ENCODE measurements at regions not wholly inside any gene's neighbourhood (a gene's known extent, or its start where the extent isn't known, plus 50 kb on each side); places are given as distances from the start of the nearest gene placed in this dataset.

DNA sequence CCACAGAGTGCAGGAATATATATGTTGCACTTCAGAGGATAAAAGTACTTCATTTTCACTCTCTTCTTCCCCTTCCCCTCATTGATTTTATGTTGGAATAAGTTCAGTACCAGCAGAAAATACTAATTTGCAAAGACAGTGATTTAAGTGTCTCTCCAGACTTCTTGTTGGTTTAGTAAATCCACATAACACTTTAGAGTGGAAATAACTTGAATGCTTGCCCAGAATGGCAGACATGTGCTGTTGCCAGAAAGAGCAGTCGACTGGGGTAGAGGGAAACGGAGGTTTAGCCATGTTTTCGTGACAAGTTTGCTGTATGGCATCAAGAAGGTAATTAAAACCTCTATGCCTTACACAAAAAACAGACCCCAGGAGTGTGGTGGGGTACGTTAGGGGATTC lies 246.0 kb upstream of the CXCR4 start:
- Mint-ChIP-seq H3K4me1 (ENCODE audit: low read depth) (peaks cover 41% of the 10 kb centered on the region), H3K9me3 (ENCODE audit: low read depth) (peaks cover 5% of the 10 kb centered on the region), H3K36me3 (peaks cover 5% of the 10 kb centered on the region), H3K27ac (no peak overlapping the region), H3K27me3 (no peaks in the 10 kb centered on the region), H3K4me3 (no peak overlapping the region)

DNA sequence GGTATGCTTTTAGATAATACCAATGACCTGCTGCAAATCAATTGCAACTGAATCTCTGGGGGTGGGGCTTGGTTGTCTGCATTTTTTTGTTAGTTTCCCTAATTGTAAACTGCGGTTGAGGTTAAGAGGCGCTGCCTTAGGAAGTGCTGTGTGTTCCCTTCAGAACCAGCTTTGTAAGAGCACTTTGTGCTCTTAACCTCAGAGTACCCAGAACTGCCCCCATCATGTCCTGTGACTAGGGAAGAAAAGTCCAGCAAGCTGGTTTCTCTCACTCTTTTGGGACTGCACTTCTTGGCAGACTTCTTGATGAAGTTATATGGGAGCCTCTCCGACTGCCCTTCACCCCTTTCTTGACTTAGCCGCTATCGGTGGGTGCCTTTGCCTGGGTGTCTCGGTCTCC lies 245.5 kb upstream of the CXCR4 start:
- H3K27me3 Mint-ChIP-seq = no peaks in the 10 kb centered on the region
- peaks cover 46% of the 10 kb centered on the region for H3K4me1 Mint-ChIP-seq (ENCODE audit: low read depth)
- H3K4me3 Mint-ChIP-seq = no peak overlapping the region
- H3K36me3 Mint-ChIP-seq = peaks cover 5% of the 10 kb centered on the region
- H3K9me3 Mint-ChIP-seq (ENCODE audit: low read depth) = peaks cover 5% of the 10 kb centered on the region
- H3K27ac Mint-ChIP-seq = no peak overlapping the region

DNA sequence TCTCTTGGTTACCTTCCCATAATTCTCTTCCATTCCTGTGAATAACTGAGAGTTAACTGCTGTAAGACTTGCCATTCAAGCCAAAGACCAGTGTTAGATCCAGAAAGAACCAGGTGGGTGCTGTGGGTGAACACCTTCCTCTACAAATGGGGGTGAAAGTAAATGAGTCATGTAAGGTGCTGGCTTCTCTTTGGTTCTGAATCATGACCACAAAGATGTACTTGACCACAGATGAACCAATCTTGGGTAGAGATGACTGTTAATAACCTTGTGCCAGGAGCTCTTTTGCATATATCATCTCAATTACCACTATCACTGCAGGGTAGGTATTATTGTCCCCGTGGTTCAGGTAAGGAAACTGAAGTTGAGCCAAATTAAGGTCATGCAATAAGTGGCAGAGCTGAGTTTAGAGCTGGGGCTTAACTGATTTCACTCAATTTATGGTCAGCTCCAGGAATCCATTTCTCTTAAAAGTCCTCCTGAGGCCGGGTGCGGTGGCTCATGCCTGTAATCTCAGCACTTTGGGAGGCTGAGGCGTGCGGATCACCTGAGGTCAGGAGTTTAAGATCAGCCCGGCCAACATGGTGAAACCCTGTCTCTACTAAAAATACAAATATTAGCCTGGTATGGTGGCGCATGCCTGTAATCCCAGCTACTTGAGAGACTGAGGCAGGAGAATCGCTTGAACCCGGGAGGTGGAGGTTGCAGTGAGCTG lies 244.9 kb upstream of the CXCR4 start:
- Mint-ChIP-seq H3K4me3 (peak overlapping the region; percentile 2), H3K27ac (peak overlapping the region; percentile 43), H3K4me1 (ENCODE audit: low read depth) (peaks cover 48% of the 10 kb centered on the region), H3K27me3 (no peaks in the 10 kb centered on the region), H3K36me3 (peaks cover 4% of the 10 kb centered on the region), H3K9me3 (ENCODE audit: low read depth) (peaks cover 5% of the 10 kb centered on the region)

DNA sequence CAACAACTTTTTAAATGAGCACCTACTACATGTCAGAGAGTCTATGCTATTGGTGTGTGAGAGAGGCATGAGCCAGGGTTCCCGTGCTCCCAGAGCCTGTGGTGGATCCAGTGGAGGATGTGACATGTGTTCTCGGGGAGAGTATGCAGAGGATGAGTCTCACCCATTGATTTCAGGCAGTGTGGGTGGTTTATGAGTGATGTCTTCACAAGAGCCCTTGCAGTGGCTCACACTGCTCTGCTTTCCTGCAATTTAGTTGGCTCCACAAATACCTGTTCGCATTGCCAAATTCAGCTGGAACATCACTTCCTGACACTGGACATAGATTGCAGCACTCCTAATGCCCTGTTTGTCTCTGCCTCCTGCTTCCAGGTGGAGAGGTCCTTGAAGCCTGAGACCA lies 243.6 kb upstream of the CXCR4 start:
- Mint-ChIP-seq H3K27ac (no peak overlapping the region), H3K27me3 (no peaks in the 10 kb centered on the region), H3K9me3 (ENCODE audit: low read depth) (no peaks in the 10 kb centered on the region), H3K36me3 (no peaks in the 10 kb centered on the region), H3K4me3 (no peak overlapping the region), H3K4me1 (ENCODE audit: low read depth) (peaks cover 48% of the 10 kb centered on the region)

DNA sequence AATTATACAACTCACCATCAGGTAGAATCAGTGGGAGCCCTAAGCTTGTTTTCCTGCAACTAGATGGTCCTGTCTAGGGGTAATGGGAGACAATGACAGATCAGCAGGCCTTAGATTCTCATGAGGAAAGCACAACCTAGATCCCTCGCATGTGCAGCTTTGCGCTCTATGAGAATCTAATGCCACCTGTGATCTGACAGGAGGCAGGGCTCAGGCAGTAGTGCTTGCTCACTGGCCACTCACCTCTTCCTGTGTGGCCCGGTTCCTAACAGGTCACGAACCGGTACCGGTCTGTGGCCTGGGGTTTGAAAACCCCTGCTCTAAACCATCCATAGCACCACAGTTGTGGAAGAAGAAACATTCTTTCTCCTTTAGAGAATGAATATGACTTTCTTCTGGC lies 242.8 kb upstream of the CXCR4 start:
- Mint-ChIP-seq H3K27me3 (no peaks in the 10 kb centered on the region), H3K36me3 (no peaks in the 10 kb centered on the region), H3K27ac (no peak overlapping the region), H3K9me3 (ENCODE audit: low read depth) (no peaks in the 10 kb centered on the region), H3K4me1 (ENCODE audit: low read depth) (peaks cover 48% of the 10 kb centered on the region), H3K4me3 (no peak overlapping the region)

DNA sequence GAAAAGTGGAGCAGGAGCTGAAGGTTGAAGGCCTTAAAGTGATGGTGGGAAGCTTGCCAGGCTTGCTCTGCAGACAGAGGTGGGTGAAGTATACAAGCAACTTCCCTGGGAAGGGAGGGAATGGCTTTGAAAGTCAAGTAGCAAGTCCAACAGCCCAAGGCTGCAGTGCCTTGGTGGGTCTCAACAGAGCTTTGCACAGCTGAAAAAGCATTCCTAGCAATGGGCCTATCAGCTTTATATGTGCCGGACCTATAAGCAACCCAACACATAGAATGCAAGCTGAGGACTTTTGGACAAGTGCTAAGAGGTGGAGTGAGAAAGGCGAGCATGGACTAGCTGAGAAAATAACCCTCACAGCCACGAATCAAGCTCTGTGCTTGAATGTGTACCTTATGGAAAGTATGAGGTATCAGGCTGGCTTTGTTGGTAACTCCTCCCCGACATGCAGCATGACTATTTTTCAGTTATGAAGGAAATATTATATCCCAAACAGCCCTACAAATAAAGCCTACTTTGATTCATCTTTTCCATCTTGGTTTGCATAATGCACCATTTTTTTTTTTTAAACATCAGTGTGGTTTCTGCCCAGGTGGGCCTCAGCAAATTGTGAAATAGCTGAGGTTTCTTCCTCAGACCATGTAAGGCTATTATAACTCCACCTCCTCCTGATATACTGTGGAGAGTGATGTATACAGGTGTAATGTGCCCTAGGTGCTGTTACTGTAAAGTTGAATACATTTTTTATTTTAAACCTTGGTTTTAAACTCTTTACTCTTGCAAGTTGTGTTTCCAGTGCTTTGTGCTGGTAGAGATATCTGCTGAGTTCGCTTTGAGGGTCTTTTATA lies 241.4 kb upstream of the CXCR4 start:
- Mint-ChIP-seq H3K9me3 (ENCODE audit: low read depth) (no peaks in the 10 kb centered on the region), H3K4me3 (no peak overlapping the region), H3K27ac (peak overlapping the region; percentile 50), H3K36me3 (no peaks in the 10 kb centered on the region), H3K27me3 (no peaks in the 10 kb centered on the region), H3K4me1 (ENCODE audit: low read depth) (peaks cover 48% of the 10 kb centered on the region)

DNA sequence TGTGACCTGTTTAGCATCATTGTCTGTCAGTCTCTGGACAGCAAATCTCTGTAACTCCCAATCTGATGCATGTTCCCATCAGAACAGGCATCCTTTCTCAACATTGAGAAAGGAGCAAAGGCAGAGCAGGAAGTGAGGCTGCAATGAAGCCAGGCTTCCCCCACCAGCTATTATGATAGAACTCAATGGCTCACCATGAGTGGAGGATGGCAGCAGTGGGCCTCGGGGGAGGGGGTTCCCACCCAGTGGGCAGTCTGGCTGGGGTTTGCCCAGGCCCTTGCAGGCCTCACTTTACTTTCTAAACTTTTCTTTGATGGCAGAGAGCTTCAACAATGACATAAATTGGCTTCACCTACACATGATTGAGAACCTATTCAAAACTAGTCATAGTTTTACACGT lies 240.6 kb upstream of the CXCR4 start:
- no peaks in the 10 kb centered on the region for H3K36me3 Mint-ChIP-seq
- peaks cover 43% of the 10 kb centered on the region for H3K4me1 Mint-ChIP-seq (ENCODE audit: low read depth)
- no peak overlapping the region for H3K27ac Mint-ChIP-seq

DNA sequence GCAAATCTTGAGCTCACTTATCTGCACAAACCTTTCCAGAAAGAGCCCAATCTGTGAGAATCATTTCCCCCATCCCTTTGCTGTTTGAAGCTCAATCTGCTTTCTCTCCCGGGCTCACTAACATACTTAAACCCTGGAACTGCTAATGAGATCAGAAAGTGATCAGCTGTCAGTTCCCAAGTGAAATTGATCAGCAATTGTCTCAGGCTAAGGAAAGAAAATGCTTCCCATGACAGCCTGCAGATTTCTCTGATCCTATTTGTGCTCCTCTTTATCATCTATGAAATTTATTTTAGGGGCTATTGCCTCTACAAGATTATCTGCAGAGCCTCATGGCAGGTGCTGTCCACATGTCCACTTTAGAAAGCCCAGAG lies 239.0 kb upstream of the CXCR4 start:
- Mint-ChIP-seq H3K27ac (no peak overlapping the region), H3K4me1 (ENCODE audit: low read depth) (peaks cover 28% of the 10 kb centered on the region), H3K4me3 (no peak overlapping the region), H3K27me3 (no peaks in the 10 kb centered on the region), H3K36me3 (no peaks in the 10 kb centered on the region), H3K9me3 (ENCODE audit: low read depth) (no peaks in the 10 kb centered on the region)

More for the DNA sequence above, 240.6 kb upstream of the CXCR4 start:
- no peaks in the 10 kb centered on the region for H3K9me3 Mint-ChIP-seq (ENCODE audit: low read depth)
- H3K4me3 Mint-ChIP-seq = no peak overlapping the region
- no peaks in the 10 kb centered on the region for H3K27me3 Mint-ChIP-seq

DNA sequence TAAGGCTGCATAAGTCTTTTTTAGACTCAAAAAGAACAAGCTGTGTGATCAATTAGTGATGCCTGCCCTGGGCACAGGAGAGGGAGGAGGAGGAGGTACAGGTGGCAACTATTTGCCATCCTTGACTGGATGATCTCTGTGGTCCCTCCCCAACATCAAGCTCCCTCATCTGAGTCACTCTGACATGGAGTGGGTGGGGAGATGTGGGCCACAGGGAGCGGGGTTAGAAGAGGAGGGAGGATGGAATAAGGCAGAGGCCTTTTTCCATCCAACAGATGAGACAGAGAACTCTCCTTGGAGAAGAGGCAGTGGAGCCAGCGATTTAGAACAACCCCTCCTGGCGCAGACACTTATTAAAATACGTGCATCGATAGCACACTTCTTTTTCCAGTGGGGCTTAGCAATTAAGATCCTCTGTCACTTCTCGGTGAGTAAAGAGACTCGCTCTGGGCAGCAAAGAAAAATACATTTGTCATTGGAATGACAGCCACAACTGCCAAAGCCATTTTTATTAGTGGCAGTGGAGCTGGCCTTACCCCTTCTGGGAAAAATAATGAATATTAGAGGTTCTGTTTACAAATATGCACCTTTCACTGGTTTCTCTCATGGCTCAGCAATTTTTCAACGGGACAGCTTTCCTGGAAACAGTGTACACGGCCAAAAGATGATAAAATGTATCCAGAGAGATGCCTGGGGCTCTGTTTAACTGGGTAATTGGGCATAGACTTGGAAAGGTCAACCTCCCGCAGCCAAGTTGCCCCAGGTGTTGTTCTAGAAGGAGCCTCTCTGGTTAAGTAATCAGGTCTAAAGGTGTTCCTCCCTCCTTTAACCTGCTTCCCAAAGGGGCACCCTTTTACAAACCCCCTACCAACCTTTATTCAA lies 238.4 kb upstream of the CXCR4 start:
- H3K4me3 Mint-ChIP-seq = no peak overlapping the region
- no peaks in the 10 kb centered on the region for H3K36me3 Mint-ChIP-seq
- H3K4me1 Mint-ChIP-seq (ENCODE audit: low read depth) = peaks cover 27% of the 10 kb centered on the region
- no peaks in the 10 kb centered on the region for H3K9me3 Mint-ChIP-seq (ENCODE audit: low read depth)
- no peak overlapping the region for H3K27ac Mint-ChIP-seq
- no peaks in the 10 kb centered on the region for H3K27me3 Mint-ChIP-seq

DNA sequence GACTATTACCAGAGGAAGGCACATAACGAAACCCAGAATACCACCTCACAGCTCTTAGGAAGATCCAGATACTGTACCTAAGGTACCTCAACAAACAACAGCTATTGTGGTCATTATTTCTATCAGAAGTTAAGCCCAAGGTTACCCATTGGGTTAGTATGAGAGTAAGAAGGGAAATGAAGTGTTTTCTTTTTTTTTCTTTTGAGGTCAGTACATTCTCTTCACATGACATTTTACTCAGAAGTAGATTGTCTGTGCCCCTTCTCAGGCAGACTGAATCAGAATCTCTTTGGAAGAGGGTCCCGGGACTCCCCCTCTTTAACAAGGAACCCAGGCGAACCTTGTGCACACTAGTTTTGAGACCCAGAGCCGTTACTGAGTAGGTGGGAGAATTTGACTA lies 233.7 kb upstream of the CXCR4 start:
- no peaks in the 10 kb centered on the region for H3K27me3 Mint-ChIP-seq
- H3K4me1 Mint-ChIP-seq (ENCODE audit: low read depth) = peaks cover 5% of the 10 kb centered on the region
- no peak overlapping the region for H3K4me3 Mint-ChIP-seq
- no peak overlapping the region for H3K27ac Mint-ChIP-seq
- H3K36me3 Mint-ChIP-seq = peaks cover 9% of the 10 kb centered on the region
- H3K9me3 Mint-ChIP-seq (ENCODE audit: low read depth) = peaks cover 10% of the 10 kb centered on the region

DNA sequence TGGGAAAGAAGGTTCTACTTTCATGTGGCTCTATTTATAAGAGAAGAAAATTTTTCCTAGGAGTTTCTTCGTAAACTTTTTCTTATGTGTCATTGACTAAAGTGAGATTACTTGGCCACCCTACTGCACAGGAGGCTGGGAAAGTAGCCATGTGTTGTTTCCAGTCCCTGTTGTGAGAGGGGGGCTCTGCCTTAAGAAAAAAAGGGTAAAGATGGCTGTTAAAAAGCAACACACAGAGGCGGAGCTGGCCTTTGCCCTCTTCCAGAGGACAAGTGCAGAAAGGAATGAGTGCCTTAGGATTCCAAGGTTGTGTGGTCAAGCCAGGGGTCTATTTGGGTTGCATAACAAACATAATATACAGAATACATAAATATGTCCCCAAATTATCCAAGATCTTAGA lies 230.0 kb upstream of the CXCR4 start:
- H3K36me3 Mint-ChIP-seq = peaks cover 9% of the 10 kb centered on the region
- peak overlapping the region; percentile 46 for H3K27ac Mint-ChIP-seq
- peaks cover 5% of the 10 kb centered on the region for H3K4me1 Mint-ChIP-seq (ENCODE audit: low read depth)
- H3K4me3 Mint-ChIP-seq = no peak overlapping the region
- H3K27me3 Mint-ChIP-seq = no peaks in the 10 kb centered on the region
- peaks cover 14% of the 10 kb centered on the region for H3K9me3 Mint-ChIP-seq (ENCODE audit: low read depth)

DNA sequence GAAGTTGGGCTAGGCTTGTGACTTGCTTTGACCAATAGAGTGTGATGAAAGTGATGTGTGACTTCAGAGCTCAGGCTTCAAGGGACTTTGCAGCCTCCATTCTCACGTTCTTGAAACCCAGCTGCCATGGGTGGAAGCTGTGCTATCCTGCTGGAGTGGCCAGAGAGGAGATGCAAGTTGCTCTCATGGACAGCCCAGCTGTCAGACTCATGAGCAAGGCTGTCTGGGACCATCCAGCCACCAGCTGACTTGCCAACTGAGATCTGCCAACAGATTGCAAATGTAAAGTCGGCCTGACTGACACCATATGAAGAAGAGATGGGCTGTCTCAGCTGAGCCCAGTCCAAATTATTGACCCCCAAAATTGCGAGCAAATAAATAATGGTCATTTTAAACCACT lies 226.4 kb upstream of the CXCR4 start:
- Mint-ChIP-seq H3K36me3 (peaks cover 3% of the 10 kb centered on the region), H3K4me1 (ENCODE audit: low read depth) (no peaks in the 10 kb centered on the region), H3K27me3 (no peaks in the 10 kb centered on the region), H3K4me3 (no peak overlapping the region), H3K27ac (no peak overlapping the region), H3K9me3 (ENCODE audit: low read depth) (peaks cover 4% of the 10 kb centered on the region)

DNA sequence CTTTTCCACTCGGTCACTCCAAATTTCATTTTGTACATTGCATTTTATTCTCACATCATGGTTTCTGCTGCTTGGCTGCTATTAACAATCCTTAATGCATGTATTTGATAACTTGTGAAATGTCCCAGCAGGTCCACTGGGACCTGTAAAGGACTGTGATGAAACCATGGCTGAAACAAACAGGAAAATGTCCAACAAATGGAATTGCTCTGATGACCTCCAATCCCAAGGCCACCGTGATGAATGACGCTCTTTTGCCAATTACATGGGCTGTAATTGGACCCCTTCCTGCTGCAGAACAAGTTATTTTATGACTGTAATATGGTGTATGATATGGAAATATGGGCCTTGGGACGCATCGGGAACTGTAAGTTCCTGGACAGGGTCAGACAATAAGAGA lies 224.2 kb upstream of the CXCR4 start:
- no peaks in the 10 kb centered on the region for H3K27me3 Mint-ChIP-seq
- peaks cover 5% of the 10 kb centered on the region for H3K36me3 Mint-ChIP-seq
- H3K4me1 Mint-ChIP-seq (ENCODE audit: low read depth) = no peaks in the 10 kb centered on the region
- no peak overlapping the region for H3K4me3 Mint-ChIP-seq
- peaks cover 10% of the 10 kb centered on the region for H3K9me3 Mint-ChIP-seq (ENCODE audit: low read depth)
- no peak overlapping the region for H3K27ac Mint-ChIP-seq

DNA sequence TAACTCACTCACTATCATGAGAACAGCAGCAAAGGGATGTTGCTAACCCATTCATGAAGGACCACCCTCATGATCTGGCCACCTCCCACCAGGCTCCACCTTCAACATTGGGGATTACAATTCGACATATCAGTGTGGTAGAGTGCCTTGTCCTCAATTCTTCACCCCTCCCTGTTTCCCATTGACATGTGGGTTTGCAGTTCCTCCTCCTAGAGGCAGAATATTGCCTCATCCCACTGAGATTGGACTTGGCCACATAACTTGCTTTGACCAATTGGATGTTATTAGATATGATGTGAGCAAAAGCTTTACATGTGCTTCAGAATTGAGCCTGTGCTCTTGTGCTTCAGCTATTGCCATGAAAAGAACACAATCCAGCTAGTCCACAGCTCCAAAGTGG lies 217.0 kb upstream of the CXCR4 start:
- no peak overlapping the region for H3K4me3 Mint-ChIP-seq
- H3K27ac Mint-ChIP-seq = no peak overlapping the region
- H3K9me3 Mint-ChIP-seq (ENCODE audit: low read depth) = peaks cover 6% of the 10 kb centered on the region
- peaks cover 2% of the 10 kb centered on the region for H3K36me3 Mint-ChIP-seq
- H3K4me1 Mint-ChIP-seq (ENCODE audit: low read depth) = peaks cover 4% of the 10 kb centered on the region
- H3K27me3 Mint-ChIP-seq = no peaks in the 10 kb centered on the region

All from activated naive CD8-positive, alpha-beta T cell (primary cell).